ENCODE measurements at regions not wholly inside any gene's neighbourhood (a gene's known extent, or its start where the extent isn't known, plus 50 kb on each side); places are given as distances from the start of the nearest gene placed in this dataset.
A peak's percentile ranks its signal among the peaks of the same experiment; 100 is the strongest.

GRCh38 chr7:3094701-3095445 lies 51.2 kb upstream of the CARD11 start:
- no peak overlapping the region for H4K91ac ChIP-seq (ENCODE audit: low read depth, low read length, poor library complexity)
- no peak overlapping the region for H3K9ac ChIP-seq (ENCODE audit: low read depth, low read length, poor library complexity)
- peak overlapping the region; percentile 18 for H2AFZ ChIP-seq (ENCODE audit: low read length)
- H3K4ac ChIP-seq (ENCODE audit: low read length) = no peak overlapping the region
- H3K4me1 ChIP-seq (ENCODE audit: control insufficient read depth in 2 of 2, insufficient read depth in 1 of 2, low read depth in 1 of 2, low read length in 2 of 2) = no peaks in the 10 kb centered on the region
- no peak for DNase-seq (ENCODE audit: low spot score)
- no peaks in the 10 kb centered on the region for H3K36me3 ChIP-seq (replicated peaks in 1 of 2; ENCODE audit: control insufficient read depth in 2 of 2, insufficient read depth in 2 of 2, low read length in 2 of 2)
- H3K27me3 ChIP-seq (ENCODE audit: control insufficient read depth in 3 of 3, insufficient read depth in 3 of 3, low read depth in 1 of 3, low read length in 3 of 3) = peaks cover 0 to 2% (median 0%) of the 10 kb centered on the region in 3 experiments
- H2BK120ac ChIP-seq (ENCODE audit: low read depth, low read length) = no peak overlapping the region
- H3K27ac ChIP-seq (replicated peaks; ENCODE audit: low read length) = no peak overlapping the region
- no peak overlapping the region for H4K8ac ChIP-seq (ENCODE audit: low read depth, low read length)
- H2BK12ac ChIP-seq (ENCODE audit: low read length) = no peak overlapping the region
- no peaks in the 10 kb centered on the region for H3K9me3 ChIP-seq (replicated peaks in 1 of 2; ENCODE audit: control insufficient read depth in 2 of 2, insufficient read depth in 1 of 2, low read depth in 1 of 2, low read length in 2 of 2)
- H3K14ac ChIP-seq (ENCODE audit: low read length) = no peak overlapping the region
- WGBS, 2 donors (ENCODE audit: extremely low coverage in 2 of 2, insufficient read length in 2 of 2, insufficient replicate concordance in 1 of 2) = no CpG with 5 or more reads among the region's 23 CpGs
- H2BK15ac ChIP-seq (ENCODE audit: low read length) = no peak overlapping the region
- H3K4me2 ChIP-seq (ENCODE audit: insufficient read depth, low read length, poor library complexity, severe bottlenecking) = no peak overlapping the region
- no peaks in the 10 kb centered on the region for H3K79me1 ChIP-seq (ENCODE audit: low read depth, low read length)
- H2AK5ac ChIP-seq (ENCODE audit: low read depth, low read length) = no peak overlapping the region
- no peak overlapping the region for H3K23ac ChIP-seq (ENCODE audit: low read depth, low read length, poor library complexity)
- no peak overlapping the region for H3K4me3 ChIP-seq (ENCODE audit: low read length in 2 of 2)
- H2BK5ac ChIP-seq (ENCODE audit: low read length) = no peak overlapping the region
- no peak overlapping the region for H3K18ac ChIP-seq (ENCODE audit: low read length)

- Histone ChIP-seq H2AK5ac (ENCODE audit: low read depth, low read length) (no peak overlapping the region), H3K14ac (ENCODE audit: low read length) (no peak overlapping the region), H3K23ac (ENCODE audit: low read depth, low read length, poor library complexity) (no peak overlapping the region), H3K9me3 (replicated peaks in 1 of 2; ENCODE audit: control insufficient read depth in 2 of 2, insufficient read depth in 1 of 2, low read depth in 1 of 2, low read length in 2 of 2) (no peaks in the 10 kb centered on the region), H2BK120ac (ENCODE audit: low read depth, low read length) (no peak overlapping the region), H2BK5ac (ENCODE audit: low read length) (no peak overlapping the region), H4K8ac (ENCODE audit: low read depth, low read length) (no peak overlapping the region), H4K91ac (ENCODE audit: low read depth, low read length, poor library complexity) (no peak overlapping the region), H3K79me1 (ENCODE audit: low read depth, low read length) (no peaks in the 10 kb centered on the region), H3K36me3 (replicated peaks in 1 of 2; ENCODE audit: control insufficient read depth in 2 of 2, insufficient read depth in 2 of 2, low read length in 2 of 2) (no peaks in the 10 kb centered on the region), H3K4me3 (ENCODE audit: low read length in 2 of 2) (no peak overlapping the region), H3K27me3 (ENCODE audit: control insufficient read depth in 3 of 3, insufficient read depth in 3 of 3, low read depth in 1 of 3, low read length in 3 of 3) (no peaks in the 10 kb centered on the region), H2BK15ac (ENCODE audit: low read length) (no peak overlapping the region), H2BK12ac (ENCODE audit: low read length) (no peak overlapping the region), H3K18ac (ENCODE audit: low read length) (no peak overlapping the region), H3K4ac (ENCODE audit: low read length) (no peak overlapping the region), H2AFZ (ENCODE audit: low read length) (no peak overlapping the region), H3K4me2 (ENCODE audit: insufficient read depth, low read length, poor library complexity, severe bottlenecking) (no peak overlapping the region), H3K4me1 (ENCODE audit: control insufficient read depth in 2 of 2, insufficient read depth in 1 of 2, low read depth in 1 of 2, low read length in 2 of 2) (no peaks in the 10 kb centered on the region), H3K27ac (replicated peaks; ENCODE audit: low read length) (no peak overlapping the region), H3K9ac (ENCODE audit: low read depth, low read length, poor library complexity) (no peak overlapping the region)
- WGBS, 2 donors (ENCODE audit: extremely low coverage in 2 of 2, insufficient read length in 2 of 2, insufficient replicate concordance in 1 of 2) = no CpG with 5 or more reads among the region's 1 CpG
- no peak for DNase-seq (ENCODE audit: low spot score)
These were observed 54.1 kb upstream of the CARD11 start for GRCh38 chr7:3097734-3098133.

- Histone ChIP-seq H4K91ac (ENCODE audit: low read depth, low read length, poor library complexity) (no peak overlapping the region), H2AFZ (ENCODE audit: low read length) (no peak overlapping the region), H3K36me3 (replicated peaks in 1 of 2; ENCODE audit: control insufficient read depth in 2 of 2, insufficient read depth in 2 of 2, low read length in 2 of 2) (no peaks in the 10 kb centered on the region), H3K23ac (ENCODE audit: low read depth, low read length, poor library complexity) (no peak overlapping the region), H3K27ac (replicated peaks; ENCODE audit: low read length) (no peak overlapping the region), H3K18ac (ENCODE audit: low read length) (no peak overlapping the region), H3K79me1 (ENCODE audit: low read depth, low read length) (no peaks in the 10 kb centered on the region), H2BK5ac (ENCODE audit: low read length) (no peak overlapping the region), H3K4me2 (ENCODE audit: insufficient read depth, low read length, poor library complexity, severe bottlenecking) (no peak overlapping the region), H3K27me3 (ENCODE audit: control insufficient read depth in 3 of 3, insufficient read depth in 3 of 3, low read depth in 1 of 3, low read length in 3 of 3) (no peaks in the 10 kb centered on the region), H3K4me3 (ENCODE audit: low read length in 2 of 2) (no peak overlapping the region), H2BK120ac (ENCODE audit: low read depth, low read length) (no peak overlapping the region), H3K9me3 (replicated peaks in 1 of 2; ENCODE audit: control insufficient read depth in 2 of 2, insufficient read depth in 1 of 2, low read depth in 1 of 2, low read length in 2 of 2) (no peaks in the 10 kb centered on the region), H2BK15ac (ENCODE audit: low read length) (no peak overlapping the region), H3K4ac (ENCODE audit: low read length) (no peak overlapping the region), H2BK12ac (ENCODE audit: low read length) (no peak overlapping the region), H3K14ac (ENCODE audit: low read length) (no peak overlapping the region), H3K4me1 (ENCODE audit: control insufficient read depth in 2 of 2, insufficient read depth in 1 of 2, low read depth in 1 of 2, low read length in 2 of 2) (no peaks in the 10 kb centered on the region), H2AK5ac (ENCODE audit: low read depth, low read length) (no peak overlapping the region), H4K8ac (ENCODE audit: low read depth, low read length) (no peak overlapping the region), H3K9ac (ENCODE audit: low read depth, low read length, poor library complexity) (no peak overlapping the region)
- no peak for DNase-seq (ENCODE audit: low spot score)
- no CpG with 5 or more reads among the region's 2 CpGs for WGBS, 2 donors (ENCODE audit: extremely low coverage in 2 of 2, insufficient read length in 2 of 2, insufficient replicate concordance in 1 of 2)
These were observed 58.5 kb upstream of the CARD11 start for GRCh38 chr7:3102159-3102558.

GRCh38 chr7:3103614-3104398 lies 60.1 kb upstream of the CARD11 start:
- no peaks in the 10 kb centered on the region for H3K9me3 ChIP-seq (replicated peaks in 1 of 2; ENCODE audit: control insufficient read depth in 2 of 2, insufficient read depth in 1 of 2, low read depth in 1 of 2, low read length in 2 of 2)
- H3K18ac ChIP-seq (ENCODE audit: low read length) = no peak overlapping the region
- no peak overlapping the region for H2AK5ac ChIP-seq (ENCODE audit: low read depth, low read length)
- no peak overlapping the region for H2BK120ac ChIP-seq (ENCODE audit: low read depth, low read length)
- no peak overlapping the region for H3K14ac ChIP-seq (ENCODE audit: low read length)
- no peak overlapping the region for H4K8ac ChIP-seq (ENCODE audit: low read depth, low read length)
- no peak for DNase-seq (ENCODE audit: low spot score)
- no peak overlapping the region for H2BK12ac ChIP-seq (ENCODE audit: low read length)
- H4K91ac ChIP-seq (ENCODE audit: low read depth, low read length, poor library complexity) = no peak overlapping the region
- H3K4me3 ChIP-seq (ENCODE audit: low read length in 2 of 2) = no peak overlapping the region
- no CpG with 5 or more reads among the region's 12 CpGs for WGBS, 2 donors (ENCODE audit: extremely low coverage in 2 of 2, insufficient read length in 2 of 2, insufficient replicate concordance in 1 of 2)
- no peak overlapping the region for H3K4me2 ChIP-seq (ENCODE audit: insufficient read depth, low read length, poor library complexity, severe bottlenecking)
- H3K27ac ChIP-seq (replicated peaks; ENCODE audit: low read length) = no peak overlapping the region
- H3K4ac ChIP-seq (ENCODE audit: low read length) = no peak overlapping the region
- H3K9ac ChIP-seq (ENCODE audit: low read depth, low read length, poor library complexity) = no peak overlapping the region
- no peaks in the 10 kb centered on the region for H3K27me3 ChIP-seq (ENCODE audit: control insufficient read depth in 3 of 3, insufficient read depth in 3 of 3, low read depth in 1 of 3, low read length in 3 of 3)
- H3K23ac ChIP-seq (ENCODE audit: low read depth, low read length, poor library complexity) = no peak overlapping the region
- no peak overlapping the region for H2BK5ac ChIP-seq (ENCODE audit: low read length)
- H2AFZ ChIP-seq (ENCODE audit: low read length) = no peak overlapping the region
- no peaks in the 10 kb centered on the region for H3K79me1 ChIP-seq (ENCODE audit: low read depth, low read length)
- H3K36me3 ChIP-seq (replicated peaks in 1 of 2; ENCODE audit: control insufficient read depth in 2 of 2, insufficient read depth in 2 of 2, low read length in 2 of 2) = no peaks in the 10 kb centered on the region
- no peak overlapping the region for H2BK15ac ChIP-seq (ENCODE audit: low read length)
- no peaks in the 10 kb centered on the region for H3K4me1 ChIP-seq (ENCODE audit: control insufficient read depth in 2 of 2, insufficient read depth in 1 of 2, low read depth in 1 of 2, low read length in 2 of 2)
